Sigmoid colon (tissue), 4 donors: ENCODE measurements at regions not wholly inside any gene's neighbourhood (a gene's known extent, or its start where the extent isn't known, plus 50 kb on each side); places are given as distances from the start of the nearest gene placed in this dataset.

Source experiments
- CTCF ChIP-seq, 4 experiments: fragments of 450-650 bp in 3 of 4; fragments of 200-600 bp in 1 of 4; IDR thresholded peaks; one replicate each; pipeline ENCODE4 v1.5.1; 2016 to 2019; ENCODE audit warnings: antibody characterized with exemption in 4 of 4, mild to moderate bottlenecking in 3 of 4, moderate library complexity in 2 of 4
- EP300 ChIP-seq, 4 donors: sonication (generic); formaldehyde crosslinking; IDR thresholded peaks; one replicate each; pipeline ENCODE4 v1.6.1; 2017; ENCODE audit warnings: antibody characterized with exemption in 4 of 4
- POLR2A ChIP-seq, 2 donors: fragments of 450-650 bp; IDR thresholded peaks; one replicate each; pipeline ENCODE4 v1.6.1; 2016; ENCODE audit warnings: antibody characterized with exemption in 2 of 2, mild to moderate bottlenecking in 2 of 2, moderate library complexity in 2 of 2

DNA sequence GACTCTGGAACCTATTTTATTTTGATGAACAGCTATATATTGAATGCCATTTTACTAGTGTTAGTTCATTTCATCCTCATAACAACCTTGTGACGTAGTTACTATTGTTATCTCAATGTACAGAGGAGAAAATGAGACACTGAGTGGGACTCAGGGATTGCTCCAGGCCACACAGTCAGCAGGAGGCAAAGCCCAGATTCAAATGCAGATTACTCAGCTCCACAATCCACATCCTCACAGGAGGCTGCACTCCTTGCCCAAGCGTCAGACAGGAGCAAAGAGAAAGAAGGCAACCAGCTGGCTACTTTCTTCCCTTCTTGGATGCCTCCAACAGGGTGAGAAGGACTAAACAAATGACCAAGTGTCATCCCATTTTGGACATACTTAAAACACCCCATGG, 92.0 kb upstream of the CCDC54 start:
- TF ChIP-seq EP300 (IDR thresholded peaks at IDR 0.05), result no peak
- TF ChIP-seq CTCF (IDR thresholded peaks at IDR 0.05), result no peak
- TF ChIP-seq POLR2A (IDR thresholded peaks at IDR 0.05), result no peak
